Astrocyte (in vitro differentiated cells and primary cell): ENCODE measurements at regions not wholly inside any gene's neighbourhood (a gene's known extent, or its start where the extent isn't known, plus 50 kb on each side); places are given as distances from the start of the nearest gene placed in this dataset.

Source experiments
- DNase-seq: peaks from one replicate; pipeline ENCODE4 v3.0.0-alpha.2; 2010; ENCODE audit warnings: low read depth
- FAIRE-seq: peaks from 2 replicates; lab custom pipeline; 2011; peaks lifted over from hg19 to GRCh38; lab: Jason Lieb, UNC
- H2AFZ ChIP-seq: 2 replicates; pipeline ENCODE4 v1.6.0; 2012; ENCODE audit warnings: low read depth, low read length, inconsistent platforms
- H3K27ac ChIP-seq: 2 replicates; pipeline ENCODE4 v1.5.1; 2011; ENCODE audit warnings: low read depth, low read length, inconsistent platforms
- H3K27me3 ChIP-seq: 2 replicates; pipeline ENCODE4 v1.6.0; 2011; ENCODE audit warnings: low read length, inconsistent platforms; ENCODE audit not compliant: insufficient read depth
- H3K36me3 ChIP-seq: 2 replicates; pipeline ENCODE4 v1.5.1; 2011; ENCODE audit warnings: low read length, inconsistent platforms; ENCODE audit not compliant: insufficient read depth
- H3K4me1 ChIP-seq: 2 replicates; pipeline ENCODE4 v1.5.1; 2011; ENCODE audit warnings: low read length, inconsistent platforms; ENCODE audit not compliant: insufficient read depth
- H3K4me2 ChIP-seq: 2 replicates; pipeline ENCODE4 v1.6.0; 2012; ENCODE audit warnings: low read length, inconsistent platforms
- H3K4me3 ChIP-seq: 2 replicates; pipeline ENCODE4 v1.5.1; 2011; ENCODE audit warnings: low read depth, mild to moderate bottlenecking, low read length, inconsistent platforms; ENCODE audit not compliant: insufficient read depth
- H3K79me2 ChIP-seq: 2 replicates; pipeline ENCODE4 v1.6.0; 2012; ENCODE audit warnings: mild to moderate bottlenecking, low read length, inconsistent platforms; ENCODE audit not compliant: insufficient read depth
- H3K9ac ChIP-seq: 2 replicates; pipeline ENCODE4 v1.6.0; 2012; ENCODE audit warnings: mild to moderate bottlenecking, low read length, inconsistent platforms
- H3K9me3 ChIP-seq: 2 replicates; pipeline ENCODE4 v1.5.1; 2012; ENCODE audit warnings: low read depth, mild to moderate bottlenecking, low read length, inconsistent platforms; ENCODE audit not compliant: insufficient read depth
- H4K20me1 ChIP-seq: 2 replicates; pipeline ENCODE4 v1.6.0; 2012; ENCODE audit warnings: low read length, inconsistent platforms; ENCODE audit not compliant: insufficient read depth
- H3K27ac Mint-ChIP-seq: one replicate; pipeline ENCODE4 v1.8.0; 2021; ENCODE audit warnings: mild to moderate bottlenecking, mixed read lengths; ENCODE audit not compliant: unreplicated experiment
- H3K27me3 Mint-ChIP-seq: one replicate; pipeline ENCODE4 v1.8.0; 2021; ENCODE audit warnings: low read depth, mixed read lengths; ENCODE audit not compliant: unreplicated experiment
- H3K36me3 Mint-ChIP-seq: one replicate; pipeline ENCODE4 v1.8.0; 2021; ENCODE audit warnings: low read depth, mixed read lengths; ENCODE audit not compliant: unreplicated experiment
- H3K4me1 Mint-ChIP-seq: one replicate; pipeline ENCODE4 v1.8.0; 2021; ENCODE audit warnings: low read depth, mixed read lengths; ENCODE audit not compliant: unreplicated experiment
- H3K4me3 Mint-ChIP-seq: one replicate; pipeline ENCODE4 v1.8.0; 2021; ENCODE audit warnings: mild to moderate bottlenecking, moderate library complexity, mixed read lengths; ENCODE audit not compliant: unreplicated experiment
- H3K9me3 Mint-ChIP-seq: one replicate; pipeline ENCODE4 v1.8.0; 2021; ENCODE audit warnings: mild to moderate bottlenecking, mixed read lengths; ENCODE audit not compliant: unreplicated experiment
- CTCF ChIP-seq: IDR thresholded peaks from 2 replicates; pipeline ENCODE4 v1.5.1; 2011; ENCODE audit warnings: low read depth, mild to moderate bottlenecking, inconsistent platforms, low read length, moderate library complexity; ENCODE audit not compliant: insufficient read depth
- EZH2 ChIP-seq: IDR thresholded peaks from 2 replicates; pipeline ENCODE4 v1.6.1; 2012; ENCODE audit warnings: mild to moderate bottlenecking, low read length, inconsistent platforms; ENCODE audit not compliant: insufficient read depth

GRCh38 chr7:110177463-110177862, 913.5 kb upstream of the LRRN3 start:
- Histone ChIP-seq H3K27ac (no peak overlapping the region), H3K4me2 (no peak overlapping the region), H4K20me1 (no peaks in the 10 kb centered on the region), H3K4me1 (no peaks in the 10 kb centered on the region), H3K4me3 (no peak overlapping the region), H3K79me2 (no peaks in the 10 kb centered on the region), H3K9me3 (no peaks in the 10 kb centered on the region), H2AFZ (no peak overlapping the region), H3K9ac (no peak overlapping the region), H3K27me3 (no peaks in the 10 kb centered on the region), H3K36me3 (no peaks in the 10 kb centered on the region)
- TF ChIP-seq CTCF (no peak), EZH2 (no peak)
- H3K27ac Mint-ChIP-seq: no peak overlapping the region
- FAIRE-seq: no peak
- H3K27me3 Mint-ChIP-seq: no peaks in the 10 kb centered on the region
- H3K4me1 Mint-ChIP-seq: no peaks in the 10 kb centered on the region
- H3K9me3 Mint-ChIP-seq: no peaks in the 10 kb centered on the region
- no peaks in the 10 kb centered on the region for H3K36me3 Mint-ChIP-seq
- no peak overlapping the region for H3K4me3 Mint-ChIP-seq
- no peak for DNase-seq

GRCh38 chr7:110179037-110179436, 911.9 kb upstream of the LRRN3 start:
- H3K36me3 ChIP-seq: no peaks in the 10 kb centered on the region
- Mint-ChIP-seq H3K27ac (no peak overlapping the region), H3K4me1 (no peaks in the 10 kb centered on the region), H3K36me3 (no peaks in the 10 kb centered on the region), H3K9me3 (no peaks in the 10 kb centered on the region), H3K4me3 (no peak overlapping the region), H3K27me3 (no peaks in the 10 kb centered on the region)
- H3K4me2 ChIP-seq: no peak overlapping the region
- no peaks in the 10 kb centered on the region for H3K79me2 ChIP-seq
- H3K4me1 ChIP-seq: no peaks in the 10 kb centered on the region
- H3K27me3 ChIP-seq: no peaks in the 10 kb centered on the region
- no peak overlapping the region for H3K4me3 ChIP-seq
- DNase-seq: no peak
- no peak for FAIRE-seq
- H3K9me3 ChIP-seq: no peaks in the 10 kb centered on the region
- no peak overlapping the region for H3K9ac ChIP-seq
- no peaks in the 10 kb centered on the region for H4K20me1 ChIP-seq
- TF ChIP-seq EZH2: no peak
- TF ChIP-seq CTCF: no peak
- H3K27ac ChIP-seq: no peak overlapping the region
- no peak overlapping the region for H2AFZ ChIP-seq

GRCh38 chr7:110181768-110182167, 909.2 kb upstream of the LRRN3 start:
- no peak overlapping the region for H3K9ac ChIP-seq
- H3K4me2 ChIP-seq: no peak overlapping the region
- no peak overlapping the region for H3K27ac Mint-ChIP-seq
- H3K36me3 Mint-ChIP-seq: no peaks in the 10 kb centered on the region
- H2AFZ ChIP-seq: no peak overlapping the region
- H3K4me1 Mint-ChIP-seq: no peaks in the 10 kb centered on the region
- H3K27me3 Mint-ChIP-seq: no peaks in the 10 kb centered on the region
- H3K79me2 ChIP-seq: no peaks in the 10 kb centered on the region
- no peaks in the 10 kb centered on the region for H3K4me1 ChIP-seq
- DNase-seq (no peak), FAIRE-seq (no peak)
- no peak overlapping the region for H3K4me3 ChIP-seq
- no peaks in the 10 kb centered on the region for H3K36me3 ChIP-seq
- H3K4me3 Mint-ChIP-seq: no peak overlapping the region
- no peak overlapping the region for H3K27ac ChIP-seq
- H4K20me1 ChIP-seq: no peaks in the 10 kb centered on the region
- H3K9me3 Mint-ChIP-seq: no peaks in the 10 kb centered on the region
- no peaks in the 10 kb centered on the region for H3K9me3 ChIP-seq
- TF ChIP-seq EZH2 (no peak), CTCF (no peak)
- no peaks in the 10 kb centered on the region for H3K27me3 ChIP-seq
